ENCODE measurements at regions not wholly inside any gene's neighbourhood (a gene's known extent, or its start where the extent isn't known, plus 50 kb on each side); places are given as distances from the start of the nearest gene placed in this dataset.

DNA sequence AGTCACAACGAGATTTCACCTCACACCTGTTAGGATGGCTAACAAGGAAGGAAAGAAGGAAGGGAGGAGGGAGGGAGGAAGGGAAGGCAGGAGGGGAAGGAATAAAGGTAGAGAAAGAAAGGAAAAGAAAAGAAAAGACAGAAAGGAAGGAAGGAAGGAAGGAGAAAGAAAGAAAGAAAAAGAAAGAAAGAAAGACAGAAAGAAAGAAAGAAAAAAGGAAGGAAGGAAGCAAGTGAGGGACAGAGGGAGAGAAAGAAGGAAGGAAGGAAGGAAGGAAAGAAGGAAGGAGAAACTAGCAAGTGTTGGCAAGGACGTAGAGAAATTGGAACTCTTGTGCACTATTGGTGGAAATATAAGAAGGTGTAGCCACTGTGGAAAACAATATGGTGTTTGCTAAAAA lies 52.2 kb downstream of the CCDC185 start:
- no peaks in the 10 kb centered on the region for H3K36me3 Mint-ChIP-seq
- DNase-seq (no peak), ATAC-seq (no peak)
- H3K27me3 Mint-ChIP-seq: no peaks in the 10 kb centered on the region
- CTCF ChIA-PET: no interaction called here
- no peak overlapping the region for H3K27ac Mint-ChIP-seq
- H3K9me3 Mint-ChIP-seq (ENCODE audit: low read depth): peaks cover 15% of the 10 kb centered on the region
- H3K4me3 Mint-ChIP-seq: no peak overlapping the region
- no peaks in the 10 kb centered on the region for H3K4me1 Mint-ChIP-seq

DNA sequence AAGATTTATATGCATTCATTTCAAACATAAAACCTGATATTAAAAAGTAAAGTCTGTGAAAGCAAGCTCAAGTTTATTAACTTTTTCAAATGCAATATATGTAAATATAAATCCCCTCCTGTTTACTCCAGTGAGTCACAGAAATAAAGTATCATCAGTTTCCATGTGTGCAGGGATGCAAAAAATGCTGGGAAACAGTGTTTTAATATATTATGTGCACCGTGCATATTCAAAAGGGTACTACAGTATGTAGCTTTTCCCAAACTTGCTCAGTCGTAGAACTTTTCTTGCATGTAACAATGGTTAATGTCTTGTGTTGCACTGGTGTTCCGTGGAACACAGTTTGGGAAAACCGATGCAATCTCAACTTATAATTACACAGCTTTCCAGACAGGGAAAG lies 60.7 kb downstream of the CCDC185 start:
- H3K4me1 Mint-ChIP-seq: no peaks in the 10 kb centered on the region
- no peak for DNase-seq
- no peaks in the 10 kb centered on the region for H3K36me3 Mint-ChIP-seq
- ATAC-seq: no peak
- peaks cover 3% of the 10 kb centered on the region for H3K27me3 Mint-ChIP-seq
- CTCF ChIA-PET: no interaction called here
- no peak overlapping the region for H3K4me3 Mint-ChIP-seq
- H3K27ac Mint-ChIP-seq: no peak overlapping the region
- H3K9me3 Mint-ChIP-seq (ENCODE audit: low read depth): no peaks in the 10 kb centered on the region

DNA sequence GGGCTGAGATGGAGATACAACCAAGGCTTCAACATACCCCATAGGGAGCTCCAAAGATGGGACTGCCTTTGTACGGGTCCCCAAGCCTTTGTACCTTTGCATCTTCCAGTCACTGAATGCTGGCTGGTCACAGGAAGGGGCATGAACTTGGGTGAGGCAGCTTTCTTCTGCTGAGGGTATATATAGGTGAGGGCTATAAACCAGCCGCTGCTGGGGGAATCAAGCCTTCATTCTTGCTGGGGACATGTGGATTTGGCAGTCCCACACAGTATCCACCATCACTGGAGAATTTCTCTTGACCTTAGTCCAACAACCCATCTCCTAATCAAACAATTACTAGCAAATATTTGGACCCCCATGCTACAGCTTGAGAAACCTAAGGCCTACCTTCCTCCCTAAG lies 61.7 kb downstream of the CCDC185 start:
- H3K9me3 Mint-ChIP-seq (ENCODE audit: low read depth): no peaks in the 10 kb centered on the region
- H3K4me3 Mint-ChIP-seq: no peak overlapping the region
- CTCF ChIA-PET: no interaction called here
- DNase-seq (no peak), ATAC-seq (no peak)
- no peaks in the 10 kb centered on the region for H3K4me1 Mint-ChIP-seq
- H3K36me3 Mint-ChIP-seq: no peaks in the 10 kb centered on the region
- H3K27me3 Mint-ChIP-seq: peaks cover 3% of the 10 kb centered on the region
- no peak overlapping the region for H3K27ac Mint-ChIP-seq

DNA sequence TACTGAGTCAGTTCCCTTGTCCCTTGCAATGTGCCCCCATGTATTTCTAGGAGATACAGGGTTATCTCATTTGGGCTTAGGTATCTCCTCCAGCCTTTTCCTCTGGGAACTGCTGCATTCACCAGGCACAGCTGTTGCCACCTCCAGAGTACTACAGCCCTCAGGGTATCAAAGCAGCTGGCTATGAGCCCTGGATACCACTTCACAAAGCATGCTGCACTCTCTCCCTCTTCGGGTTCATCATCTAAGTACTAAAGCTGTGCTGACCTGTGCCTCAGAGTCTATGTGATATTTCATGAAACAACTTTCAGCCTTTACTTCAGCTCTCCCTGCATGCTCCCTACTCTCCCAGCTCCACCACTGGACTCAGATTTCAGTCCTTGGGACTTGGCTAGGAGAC lies 62.3 kb downstream of the CCDC185 start:
- no peaks in the 10 kb centered on the region for H3K36me3 Mint-ChIP-seq
- DNase-seq: no peak
- no peak for ATAC-seq
- CTCF ChIA-PET: no interaction called here
- no peak overlapping the region for H3K27ac Mint-ChIP-seq
- H3K9me3 Mint-ChIP-seq (ENCODE audit: low read depth): no peaks in the 10 kb centered on the region
- H3K4me1 Mint-ChIP-seq: no peaks in the 10 kb centered on the region
- H3K4me3 Mint-ChIP-seq: no peak overlapping the region
- peaks cover 3% of the 10 kb centered on the region for H3K27me3 Mint-ChIP-seq

DNA sequence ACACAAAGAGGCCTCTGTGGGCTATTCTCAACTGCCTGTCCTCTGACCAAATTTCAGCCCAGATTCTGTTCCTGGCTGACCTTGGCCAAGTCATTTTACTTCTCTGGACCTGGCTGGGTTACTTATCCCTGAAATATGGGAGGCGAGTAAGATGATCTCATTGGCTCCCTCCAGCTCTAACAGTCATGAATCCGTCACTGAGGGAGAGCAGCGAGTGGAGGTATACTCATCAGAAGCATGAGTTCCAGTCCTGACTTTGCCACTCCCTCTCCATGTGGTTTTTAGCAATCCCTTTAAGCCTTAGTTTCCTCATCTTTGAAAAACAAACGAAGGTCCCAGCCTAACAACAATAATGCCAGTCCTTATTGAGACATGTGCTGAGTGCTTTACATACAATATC lies 63.5 kb downstream of the CCDC185 start:
- CTCF ChIA-PET: no interaction called here
- Mint-ChIP-seq H3K27ac (no peak overlapping the region), H3K9me3 (ENCODE audit: low read depth) (no peaks in the 10 kb centered on the region), H3K36me3 (no peaks in the 10 kb centered on the region), H3K4me3 (no peak overlapping the region), H3K4me1 (no peaks in the 10 kb centered on the region), H3K27me3 (peaks cover 7% of the 10 kb centered on the region)
- DNase-seq (no peak), ATAC-seq (no peak)

DNA sequence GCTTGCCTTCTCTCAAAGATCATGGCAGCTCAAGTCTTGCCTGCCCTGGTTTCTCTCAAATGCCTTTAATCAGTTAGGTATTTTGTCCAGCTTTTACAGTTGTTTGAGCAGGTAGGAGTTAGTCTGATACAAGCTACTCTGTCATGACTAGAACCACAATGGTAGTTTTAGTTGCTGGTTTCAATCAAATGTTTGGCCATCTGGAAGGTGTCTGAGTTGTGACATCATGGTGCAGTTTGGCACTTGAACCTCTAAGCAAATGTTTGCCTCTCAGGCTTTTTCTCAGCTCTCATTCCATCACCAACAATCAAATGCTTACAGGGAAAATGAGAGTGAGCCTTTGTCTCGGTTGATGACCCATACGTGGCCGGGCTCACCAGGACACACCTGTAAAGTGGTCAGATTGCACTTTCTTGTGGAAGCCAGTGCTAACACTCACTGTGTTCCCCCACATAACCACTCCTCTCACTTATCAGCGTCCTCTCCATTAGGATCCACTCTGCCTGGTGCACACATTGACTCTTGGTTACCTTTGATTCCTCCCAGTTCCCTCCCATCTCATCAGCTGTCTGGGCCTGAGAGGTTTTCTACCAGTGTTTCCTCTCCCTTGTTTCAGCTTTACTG lies 67.5 kb downstream of the CCDC185 start:
- H3K9me3 Mint-ChIP-seq (ENCODE audit: low read depth): no peaks in the 10 kb centered on the region
- H3K36me3 Mint-ChIP-seq: no peaks in the 10 kb centered on the region
- H3K27ac Mint-ChIP-seq: no peak overlapping the region
- H3K4me1 Mint-ChIP-seq: no peaks in the 10 kb centered on the region
- ATAC-seq: no peak
- no peak overlapping the region for H3K4me3 Mint-ChIP-seq
- CTCF ChIA-PET: no interaction called here
- peaks cover 10% of the 10 kb centered on the region for H3K27me3 Mint-ChIP-seq
- DNase-seq: no peak

DNA sequence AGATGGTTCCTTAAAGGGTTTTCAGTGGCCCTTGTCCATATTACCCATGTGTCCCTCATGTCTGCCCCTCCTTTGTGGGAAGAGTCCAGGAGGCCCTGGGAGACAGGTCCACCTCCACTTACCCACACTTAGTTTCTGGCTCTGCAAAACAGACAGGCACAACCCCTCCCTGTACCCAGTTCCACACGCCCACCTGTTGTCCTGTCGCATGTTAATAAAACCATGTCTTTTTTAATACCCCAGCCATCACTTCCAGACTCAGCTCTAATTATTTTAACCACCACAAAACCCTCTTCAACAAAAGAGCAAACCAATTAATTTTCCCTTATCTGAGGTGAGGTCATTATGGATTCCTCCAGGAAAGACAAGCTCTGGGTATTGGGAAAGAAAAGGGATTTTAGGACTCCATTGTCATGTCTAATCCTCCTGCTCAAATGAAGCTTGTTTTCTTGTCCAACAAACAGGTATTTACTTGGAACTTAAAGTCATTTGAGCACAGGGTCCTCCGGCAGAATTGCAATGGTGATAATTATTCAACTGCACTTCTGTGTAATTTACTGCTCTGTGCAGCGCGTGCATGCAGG lies 68.9 kb downstream of the CCDC185 start:
- no peaks in the 10 kb centered on the region for H3K4me1 Mint-ChIP-seq
- H3K4me3 Mint-ChIP-seq: no peak overlapping the region

DNA sequence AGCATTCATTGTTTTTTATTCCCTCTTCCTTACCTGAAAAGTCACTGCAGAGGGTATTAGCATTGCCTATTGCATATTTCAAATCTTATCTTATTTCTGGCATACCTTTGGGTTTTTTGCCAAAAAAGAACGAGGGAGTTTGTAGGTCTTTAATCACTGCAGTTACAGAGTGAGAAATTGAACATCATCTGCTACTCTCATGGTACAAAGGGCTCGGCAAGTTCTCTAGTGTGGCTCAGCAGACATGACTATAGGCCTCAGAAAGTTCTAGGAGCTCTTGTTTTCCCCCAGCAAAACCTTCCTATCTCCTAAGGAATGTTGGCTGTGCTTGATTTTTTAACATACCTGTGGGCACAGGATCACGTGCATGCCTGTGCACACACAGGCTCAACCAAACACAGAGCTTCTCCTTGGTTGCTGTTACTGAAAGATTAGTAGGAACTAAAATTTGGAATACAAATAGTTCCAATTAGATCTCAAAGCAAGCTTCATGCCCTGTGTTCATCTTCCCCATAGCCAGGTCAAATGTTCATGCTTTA lies 69.7 kb downstream of the CCDC185 start:
- no peaks in the 10 kb centered on the region for H3K36me3 Mint-ChIP-seq
- no peaks in the 10 kb centered on the region for H3K4me1 Mint-ChIP-seq
- CTCF ChIA-PET: no interaction called here
- DNase-seq: no peak
- H3K4me3 Mint-ChIP-seq: no peak overlapping the region
- no peak overlapping the region for H3K27ac Mint-ChIP-seq
- H3K9me3 Mint-ChIP-seq (ENCODE audit: low read depth): no peaks in the 10 kb centered on the region
- no peak for ATAC-seq
- peaks cover 9% of the 10 kb centered on the region for H3K27me3 Mint-ChIP-seq

More for the DNA sequence above, 68.9 kb downstream of the CCDC185 start:
- Mint-ChIP-seq H3K36me3 (no peaks in the 10 kb centered on the region), H3K9me3 (ENCODE audit: low read depth) (no peaks in the 10 kb centered on the region), H3K27ac (no peak overlapping the region), H3K27me3 (peaks cover 10% of the 10 kb centered on the region)
- no peak for ATAC-seq
- CTCF ChIA-PET: no interaction called here
- no peak for DNase-seq

DNA sequence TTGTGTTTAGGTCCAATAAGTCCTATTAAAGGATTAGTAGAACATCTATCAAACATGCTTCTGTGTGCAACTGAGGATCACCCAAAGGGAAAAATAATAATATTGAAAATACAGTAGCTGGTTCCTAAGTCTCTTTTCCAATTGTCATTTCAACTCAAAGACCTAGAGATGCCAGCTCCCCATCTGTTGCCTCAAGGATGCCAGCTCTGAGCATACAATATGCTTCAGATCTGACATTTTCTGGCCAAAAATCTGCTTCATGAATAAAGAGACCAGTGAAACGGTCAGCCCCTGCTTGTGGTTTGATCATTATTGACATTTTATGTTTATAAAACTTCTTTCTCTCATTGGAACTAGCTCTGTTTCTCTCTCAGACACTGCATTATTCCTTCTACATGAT lies 72.9 kb downstream of the CCDC185 start:
- H3K27me3 Mint-ChIP-seq: peaks cover 6% of the 10 kb centered on the region
- CTCF ChIA-PET: no interaction called here
- H3K4me1 Mint-ChIP-seq: no peaks in the 10 kb centered on the region
- no peak for ATAC-seq
- H3K9me3 Mint-ChIP-seq (ENCODE audit: low read depth): no peaks in the 10 kb centered on the region
- no peaks in the 10 kb centered on the region for H3K36me3 Mint-ChIP-seq
- H3K27ac Mint-ChIP-seq: no peak overlapping the region
- DNase-seq: no peak
- no peak overlapping the region for H3K4me3 Mint-ChIP-seq

DNA sequence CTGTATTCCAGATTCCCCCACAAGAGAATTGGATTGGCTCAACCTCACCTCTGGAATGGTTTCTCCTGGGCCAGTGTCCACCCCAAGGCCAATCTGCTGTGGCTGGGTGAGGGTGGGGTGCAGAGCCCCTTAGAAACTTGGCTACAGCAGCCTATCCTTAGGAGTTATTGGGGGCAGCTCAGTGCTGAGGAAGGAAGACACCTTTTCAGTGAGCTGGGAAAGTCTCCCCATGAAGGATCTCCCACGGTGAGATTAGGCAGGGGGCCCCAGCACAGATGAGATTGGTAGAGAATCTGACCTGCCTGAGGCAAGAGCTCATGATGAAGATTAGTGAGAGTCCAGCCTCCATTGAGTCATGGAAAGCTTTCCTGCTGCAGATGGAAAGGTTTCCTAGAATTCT lies 78.4 kb downstream of the CCDC185 start:
- no peaks in the 10 kb centered on the region for H3K36me3 Mint-ChIP-seq
- no peak overlapping the region for H3K4me3 Mint-ChIP-seq
- ATAC-seq: no peak
- H3K9me3 Mint-ChIP-seq (ENCODE audit: low read depth): no peaks in the 10 kb centered on the region
- H3K27me3 Mint-ChIP-seq: peaks cover 9% of the 10 kb centered on the region
- no peak for DNase-seq
- H3K27ac Mint-ChIP-seq: no peak overlapping the region
- no peaks in the 10 kb centered on the region for H3K4me1 Mint-ChIP-seq
- CTCF ChIA-PET: interaction anchor here (0.6 kb wide), 1 partner anchor 216 kb away, joined by 4 read pairs; no protein-coding TSS in a partner anchor

DNA sequence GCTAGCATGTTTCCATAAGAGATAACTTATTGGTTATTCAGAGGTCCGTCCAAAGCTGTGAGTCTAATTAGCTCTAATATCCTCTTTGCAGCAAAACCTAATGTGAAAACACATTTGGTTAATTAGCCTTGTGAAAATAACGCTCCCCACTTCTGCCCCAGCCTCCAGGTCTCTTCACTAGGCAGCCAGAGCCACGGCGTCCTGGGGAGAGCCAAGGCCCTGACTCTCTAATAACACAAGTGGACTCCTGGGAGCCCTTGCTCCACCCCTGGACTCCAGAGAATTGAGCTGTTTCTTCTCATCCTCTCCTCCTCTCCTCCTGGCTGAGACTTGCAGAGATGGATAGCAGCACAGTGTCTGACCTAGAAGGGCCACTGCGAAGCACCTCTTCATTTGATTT lies 78.8 kb downstream of the CCDC185 start:
- no peaks in the 10 kb centered on the region for H3K9me3 Mint-ChIP-seq (ENCODE audit: low read depth)
- no peaks in the 10 kb centered on the region for H3K4me1 Mint-ChIP-seq
- H3K36me3 Mint-ChIP-seq: no peaks in the 10 kb centered on the region
- DNase-seq: no peak
- H3K4me3 Mint-ChIP-seq: no peak overlapping the region
- peaks cover 9% of the 10 kb centered on the region for H3K27me3 Mint-ChIP-seq
- no peak overlapping the region for H3K27ac Mint-ChIP-seq
- CTCF ChIA-PET: no interaction called here
- no peak for ATAC-seq

DNA sequence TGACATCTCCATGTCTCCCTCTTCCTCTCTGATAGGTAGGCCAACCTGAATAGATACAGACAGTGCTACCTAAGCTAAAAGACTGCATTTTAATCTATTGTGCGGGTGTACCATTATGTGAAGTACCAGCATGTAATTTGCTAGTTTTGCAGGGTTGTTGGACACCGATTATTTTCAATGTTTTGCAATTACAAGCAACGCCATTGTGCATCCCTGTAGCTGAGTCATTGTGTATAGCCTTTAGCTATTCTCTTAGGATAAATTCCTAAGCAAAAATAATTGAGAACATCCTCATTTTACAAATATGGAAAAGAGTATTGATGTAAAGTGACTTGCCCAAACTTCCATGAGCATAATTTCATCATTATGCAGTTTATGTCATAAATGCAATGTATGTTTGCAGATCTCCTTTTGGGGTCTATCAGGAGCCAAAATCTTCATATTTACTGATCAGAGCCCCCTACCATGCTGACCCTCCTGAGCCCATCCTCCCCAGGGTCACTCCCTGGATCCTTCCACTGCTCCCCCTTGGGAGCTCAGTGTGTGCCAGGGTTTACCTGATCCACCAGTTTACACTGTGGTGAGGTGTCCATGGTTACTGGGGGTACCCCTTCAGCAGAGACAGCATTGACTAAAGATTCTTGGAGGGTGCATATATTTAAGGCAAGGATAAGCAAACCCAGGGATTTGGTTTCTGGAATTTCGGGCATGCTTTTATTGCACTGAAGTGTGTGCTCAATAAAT lies 80.6 kb downstream of the CCDC185 start:
- no peak for ATAC-seq
- Mint-ChIP-seq H3K4me3 (no peak overlapping the region), H3K9me3 (ENCODE audit: low read depth) (no peaks in the 10 kb centered on the region), H3K27me3 (peaks cover 9% of the 10 kb centered on the region), H3K4me1 (no peaks in the 10 kb centered on the region), H3K36me3 (no peaks in the 10 kb centered on the region), H3K27ac (no peak overlapping the region)
- DNase-seq: no peak
- CTCF ChIA-PET: no interaction called here

DNA sequence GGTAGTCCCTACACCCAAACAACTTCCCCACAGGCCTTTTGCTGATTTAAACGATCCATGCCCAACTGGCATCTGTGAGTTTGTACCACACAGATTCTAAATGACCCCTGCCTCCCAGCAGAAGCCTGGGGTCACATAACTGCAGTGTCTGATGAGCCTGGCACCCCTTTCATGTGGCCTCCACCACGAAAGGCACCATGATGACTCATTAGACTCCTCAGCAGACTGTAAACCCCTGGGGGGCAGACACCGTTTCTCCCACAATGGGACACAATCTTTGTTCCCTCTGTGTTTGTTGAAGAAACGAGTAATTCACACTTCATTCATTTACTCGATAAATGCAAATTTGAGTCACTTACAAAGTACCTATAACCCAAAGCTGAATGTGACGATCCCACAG lies 81.6 kb downstream of the CCDC185 start:
- Mint-ChIP-seq H3K9me3 (ENCODE audit: low read depth) (no peaks in the 10 kb centered on the region), H3K4me3 (no peak overlapping the region), H3K27me3 (peaks cover 9% of the 10 kb centered on the region), H3K36me3 (no peaks in the 10 kb centered on the region), H3K4me1 (no peaks in the 10 kb centered on the region), H3K27ac (no peak overlapping the region)
- CTCF ChIA-PET: no interaction called here
- no peak for ATAC-seq
- peak; percentile 32 for DNase-seq

DNA sequence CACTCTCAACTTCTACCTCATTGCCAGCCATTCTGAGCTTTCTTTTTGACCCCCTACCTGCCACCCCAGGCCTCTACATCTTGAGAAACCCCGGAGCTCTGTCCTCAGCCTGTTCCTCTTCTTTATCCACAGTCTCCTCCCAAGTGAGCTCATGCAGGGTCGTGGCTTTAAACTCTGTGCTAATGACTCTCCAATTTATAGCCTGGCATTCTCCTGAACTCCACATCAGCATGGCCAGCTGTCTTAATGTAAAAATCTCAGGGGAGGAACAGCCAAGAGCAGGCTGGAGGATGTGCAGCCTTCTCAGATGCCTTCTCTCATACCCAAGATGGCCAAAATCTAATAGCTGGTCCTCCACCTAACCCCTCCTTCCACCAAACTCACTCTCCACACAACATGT lies 84.2 kb downstream of the CCDC185 start:
- Mint-ChIP-seq H3K9me3 (ENCODE audit: low read depth) (no peaks in the 10 kb centered on the region), H3K4me1 (no peaks in the 10 kb centered on the region), H3K36me3 (no peaks in the 10 kb centered on the region), H3K4me3 (no peak overlapping the region), H3K27me3 (peaks cover 21% of the 10 kb centered on the region), H3K27ac (no peak overlapping the region)
- CTCF ChIA-PET: no interaction called here
- peak; percentile 5 for DNase-seq
- no peak for ATAC-seq

Data from activated CD8-positive, alpha-beta memory T cell treated with anti-CD3 and anti-CD28 coated beads, Interleukin-2, amount 10 ng/mL, durations not matched to agents 7 days and 5 days (primary cell).